Esophagus muscularis mucosa (tissue), 3 donors: ENCODE measurements at regions not wholly inside any gene's neighbourhood (a gene's known extent, or its start where the extent isn't known, plus 50 kb on each side); places are given as distances from the start of the nearest gene placed in this dataset.

Source experiments
- EP300 ChIP-seq: sonication (generic); formaldehyde crosslinking; IDR thresholded peaks from one replicate; pipeline ENCODE4 v1.6.1; 2017; ENCODE audit warnings: antibody characterized with exemption
- TF ChIP-seq, protein P1 (sequence below), 3 experiments: fragments of 200-600 bp in 2 of 3; fragments of 450-650 bp in 1 of 3; sonication (generic) in 2 of 3; IDR thresholded peaks; one replicate each; pipeline ENCODE4 v1.5.1; 2017 to 2019; ENCODE audit warnings: antibody characterized with exemption in 3 of 3, mild to moderate bottlenecking in 2 of 3, moderate library complexity in 1 of 3

DNA sequence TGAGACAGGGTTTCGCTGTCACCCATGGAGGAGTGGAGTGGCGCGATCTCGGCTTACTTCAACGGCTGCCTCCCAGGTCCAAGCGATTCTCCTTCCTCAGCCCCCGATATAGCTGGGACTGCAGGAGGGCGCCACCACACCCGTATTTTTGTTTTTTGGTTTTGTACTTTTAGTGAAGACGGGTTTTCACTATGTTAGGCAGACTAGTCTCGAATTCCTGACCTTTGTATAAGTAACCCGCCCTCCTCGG, 115.4 kb upstream of the BTN3A2 start:
- TF ChIP-seq, protein P1, sequence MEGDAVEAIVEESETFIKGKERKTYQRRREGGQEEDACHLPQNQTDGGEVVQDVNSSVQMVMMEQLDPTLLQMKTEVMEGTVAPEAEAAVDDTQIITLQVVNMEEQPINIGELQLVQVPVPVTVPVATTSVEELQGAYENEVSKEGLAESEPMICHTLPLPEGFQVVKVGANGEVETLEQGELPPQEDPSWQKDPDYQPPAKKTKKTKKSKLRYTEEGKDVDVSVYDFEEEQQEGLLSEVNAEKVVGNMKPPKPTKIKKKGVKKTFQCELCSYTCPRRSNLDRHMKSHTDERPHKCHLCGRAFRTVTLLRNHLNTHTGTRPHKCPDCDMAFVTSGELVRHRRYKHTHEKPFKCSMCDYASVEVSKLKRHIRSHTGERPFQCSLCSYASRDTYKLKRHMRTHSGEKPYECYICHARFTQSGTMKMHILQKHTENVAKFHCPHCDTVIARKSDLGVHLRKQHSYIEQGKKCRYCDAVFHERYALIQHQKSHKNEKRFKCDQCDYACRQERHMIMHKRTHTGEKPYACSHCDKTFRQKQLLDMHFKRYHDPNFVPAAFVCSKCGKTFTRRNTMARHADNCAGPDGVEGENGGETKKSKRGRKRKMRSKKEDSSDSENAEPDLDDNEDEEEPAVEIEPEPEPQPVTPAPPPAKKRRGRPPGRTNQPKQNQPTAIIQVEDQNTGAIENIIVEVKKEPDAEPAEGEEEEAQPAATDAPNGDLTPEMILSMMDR (IDR thresholded peaks at IDR 0.05) = no peak
- TF ChIP-seq EP300 = no peak
